ENCODE measurements at regions not wholly inside any gene's neighbourhood (a gene's known extent, or its start where the extent isn't known, plus 50 kb on each side); places are given as distances from the start of the nearest gene placed in this dataset.

DNA sequence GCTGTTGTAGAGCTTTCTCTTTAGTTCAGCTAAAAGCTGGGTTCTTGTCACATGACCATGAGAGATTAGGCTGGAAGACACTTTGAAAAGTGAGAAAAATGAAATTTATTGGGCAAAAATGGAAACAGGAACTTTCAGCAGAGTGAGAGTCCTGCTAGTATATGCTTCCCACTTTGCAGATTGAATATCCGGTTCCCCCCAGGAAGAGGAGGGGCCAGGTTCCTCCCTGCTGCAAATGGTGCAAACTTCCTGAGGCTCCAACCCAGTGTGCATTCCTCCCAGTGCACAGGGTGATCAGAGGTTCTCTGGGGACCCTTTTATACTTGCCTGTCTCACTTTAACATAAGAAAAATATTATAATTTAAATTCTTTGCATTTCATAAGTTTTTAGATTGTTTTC lies 119.9 kb upstream of the SPIN4 start:
- TF ChIP-seq, protein P1, sequence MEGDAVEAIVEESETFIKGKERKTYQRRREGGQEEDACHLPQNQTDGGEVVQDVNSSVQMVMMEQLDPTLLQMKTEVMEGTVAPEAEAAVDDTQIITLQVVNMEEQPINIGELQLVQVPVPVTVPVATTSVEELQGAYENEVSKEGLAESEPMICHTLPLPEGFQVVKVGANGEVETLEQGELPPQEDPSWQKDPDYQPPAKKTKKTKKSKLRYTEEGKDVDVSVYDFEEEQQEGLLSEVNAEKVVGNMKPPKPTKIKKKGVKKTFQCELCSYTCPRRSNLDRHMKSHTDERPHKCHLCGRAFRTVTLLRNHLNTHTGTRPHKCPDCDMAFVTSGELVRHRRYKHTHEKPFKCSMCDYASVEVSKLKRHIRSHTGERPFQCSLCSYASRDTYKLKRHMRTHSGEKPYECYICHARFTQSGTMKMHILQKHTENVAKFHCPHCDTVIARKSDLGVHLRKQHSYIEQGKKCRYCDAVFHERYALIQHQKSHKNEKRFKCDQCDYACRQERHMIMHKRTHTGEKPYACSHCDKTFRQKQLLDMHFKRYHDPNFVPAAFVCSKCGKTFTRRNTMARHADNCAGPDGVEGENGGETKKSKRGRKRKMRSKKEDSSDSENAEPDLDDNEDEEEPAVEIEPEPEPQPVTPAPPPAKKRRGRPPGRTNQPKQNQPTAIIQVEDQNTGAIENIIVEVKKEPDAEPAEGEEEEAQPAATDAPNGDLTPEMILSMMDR (IDR thresholded peaks at IDR 0.05; ENCODE audit: borderline replicate concordance, extremely low read depth, low read length, poor library complexity, severe bottlenecking) = no peak
- no peak for TF ChIP-seq EZH2 (IDR thresholded peaks at IDR 0.05; ENCODE audit: borderline replicate concordance, low read depth, low read length, severe bottlenecking)

Measured in DND-41 (cell line).